Renal cortex interstitium (tissue), 11 donors: ENCODE measurements at regions not wholly inside any gene's neighbourhood (a gene's known extent, or its start where the extent isn't known, plus 50 kb on each side); places are given as distances from the start of the nearest gene placed in this dataset.
"Not testable (repeated sequence)": the region's sequence is repeated elsewhere in the genome, so short reads cannot be mapped to it uniquely, and the experiment has no call there.

ENCODE experiments used
- DNase-seq, 11 donors: peaks; one replicate each; pipeline ENCODE4 v3.0.0-alpha.2; 2013; ENCODE audit warnings: low read depth in 9 of 11, low spot score in 4 of 11; ENCODE audit errors: extremely low read depth in 1 of 11

GRCh38 chr1:38207906-38208305, 161.3 kb upstream of the POU3F1 start:
- no peak for DNase-seq

GRCh38 chr1:38207275-38207674, 160.7 kb upstream of the POU3F1 start:
- DNase-seq, result no peak

DNA sequence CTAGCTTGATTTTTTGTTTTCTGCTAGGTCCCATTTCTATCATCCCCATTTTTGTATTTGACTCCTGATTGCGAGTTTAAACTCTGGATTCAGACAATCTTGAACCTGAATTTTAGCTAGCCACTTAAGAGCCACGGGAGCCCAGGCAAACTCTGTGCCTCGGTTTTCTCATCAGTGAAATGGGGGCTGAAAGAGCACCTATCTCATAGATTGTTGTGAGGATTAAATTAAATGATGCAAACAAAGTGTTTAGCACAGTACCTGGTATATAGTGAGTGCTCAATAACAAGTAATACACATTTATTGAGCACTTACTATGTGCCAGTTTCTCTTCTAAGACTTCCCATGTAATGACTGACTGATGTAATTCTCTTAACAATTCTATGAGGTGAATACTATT, 158.1 kb upstream of the POU3F1 start:
- no peak for DNase-seq

DNA sequence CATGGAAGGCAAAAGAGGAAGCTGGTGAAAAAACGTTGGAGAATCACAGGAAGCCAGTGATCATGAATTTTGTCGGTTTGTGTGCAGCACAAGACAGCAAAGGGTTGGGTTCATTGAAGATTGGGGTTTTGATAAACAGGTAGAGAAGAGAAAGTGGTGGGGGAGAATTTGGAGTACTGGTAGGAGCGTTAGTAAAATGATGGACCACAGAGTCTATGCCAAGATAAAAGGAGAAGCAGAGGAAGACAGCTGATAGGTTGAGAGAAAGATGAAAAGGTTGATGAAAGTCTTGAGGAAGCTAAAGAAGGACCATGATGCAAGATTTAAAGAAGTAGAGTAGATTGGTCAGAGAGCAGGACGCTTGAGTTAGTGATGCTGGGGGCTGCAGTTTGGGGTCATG, 156.8 kb upstream of the POU3F1 start:
- DNase-seq, result no peak

GRCh38 chr1:38201431-38201830, 154.8 kb upstream of the POU3F1 start:
- DNase-seq, result no peak

- DNase-seq, result no peak
Observed at GRCh38 chr1:38198621-38199020, 152.0 kb upstream of the POU3F1 start.

DNA sequence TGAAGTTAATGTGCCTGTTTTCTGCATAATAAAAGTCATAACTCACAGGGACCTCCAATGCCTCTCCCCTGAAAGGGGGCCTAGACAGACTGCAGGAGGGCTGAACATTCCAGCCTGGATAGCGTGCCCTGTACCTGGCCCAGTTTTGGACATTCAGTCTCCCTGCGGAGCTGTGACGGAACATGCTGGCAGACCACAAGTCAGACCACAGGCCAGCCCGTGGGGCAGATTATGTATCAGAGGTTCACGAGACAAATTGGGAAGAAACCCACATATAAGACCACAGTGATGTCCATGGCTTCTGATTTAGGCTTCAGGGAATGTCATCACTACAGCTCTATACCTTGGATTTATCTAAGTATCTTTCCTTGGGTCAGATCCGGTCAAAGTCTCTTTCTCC, 151.5 kb upstream of the POU3F1 start:
- DNase-seq, result no peak

DNA sequence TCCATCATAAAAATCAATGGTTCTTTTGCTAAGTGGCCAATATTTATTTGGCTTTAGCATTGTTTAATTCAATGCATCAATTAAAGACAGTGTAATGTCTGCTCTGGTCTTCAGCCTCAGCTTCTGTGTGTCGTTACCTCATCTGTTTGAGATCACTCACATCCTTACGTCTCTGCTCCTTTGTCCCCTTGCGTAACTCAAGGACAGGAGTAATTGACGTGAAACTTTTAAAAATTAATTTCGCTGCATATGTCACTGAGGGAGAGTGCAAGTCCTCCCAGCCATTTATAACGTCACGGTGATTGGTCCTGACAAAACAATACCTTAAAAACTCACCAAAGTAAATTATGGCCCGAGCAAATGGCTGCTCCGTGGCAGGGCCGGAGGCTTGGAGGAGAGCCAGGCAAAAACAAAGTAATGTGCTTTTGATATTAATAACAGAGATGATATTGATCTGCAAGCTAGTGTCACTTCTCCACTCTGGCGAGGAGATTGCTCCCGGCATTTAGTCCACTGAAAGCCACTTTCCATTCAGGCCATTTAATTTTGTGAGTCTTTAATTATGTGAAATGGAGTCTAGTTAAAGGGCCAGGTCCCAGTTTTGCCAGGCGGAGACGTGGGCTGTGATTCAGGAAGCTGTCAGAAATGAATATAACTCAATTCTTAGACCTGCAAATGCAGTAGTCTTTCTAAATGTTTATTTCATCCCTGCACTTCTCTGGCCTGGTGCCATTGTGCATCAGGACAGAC, 150.9 kb upstream of the POU3F1 start:
- no peak for DNase-seq

DNA sequence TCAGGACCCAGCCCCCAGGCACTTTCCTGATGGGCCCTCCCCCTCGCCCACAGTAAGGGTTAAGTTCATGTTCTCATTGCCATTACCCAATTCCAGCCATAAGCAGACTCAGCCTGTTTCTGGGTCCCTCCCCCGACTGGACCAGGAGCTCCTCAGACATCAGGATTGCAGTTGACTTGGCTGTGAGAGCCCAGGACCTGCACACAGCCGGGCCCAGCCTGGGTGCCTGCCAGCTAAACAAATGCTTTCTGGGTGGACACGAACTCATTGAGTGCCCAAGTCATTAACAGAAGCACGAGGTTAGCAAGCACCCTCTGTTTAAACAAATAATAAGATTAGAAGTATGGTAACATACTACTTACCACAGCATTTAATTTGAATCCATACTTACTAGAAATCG, 147.9 kb upstream of the POU3F1 start:
- no peak for DNase-seq

GRCh38 chr1:38193040-38193439, 146.4 kb upstream of the POU3F1 start:
- no peak for DNase-seq

DNA sequence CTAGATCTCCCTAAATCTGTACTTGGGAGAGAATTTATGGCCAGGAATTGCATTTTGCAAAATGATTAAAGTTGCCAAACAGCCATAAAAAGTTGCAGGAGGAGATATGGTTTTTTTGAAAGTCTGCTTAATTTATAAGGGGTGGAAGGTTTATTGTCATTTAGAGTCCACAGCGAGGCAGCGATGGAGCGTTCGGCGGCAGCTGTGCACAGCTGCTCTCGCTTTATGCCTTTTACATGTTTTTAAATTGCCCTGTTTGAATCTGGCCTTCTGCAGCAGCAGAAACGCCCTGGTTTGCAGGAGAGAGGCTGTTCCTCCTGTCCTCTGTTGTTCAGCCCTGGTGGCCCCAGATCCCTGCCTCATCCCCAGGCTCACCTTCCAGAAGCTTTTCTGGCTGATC, 144.9 kb upstream of the POU3F1 start:
- DNase-seq, result peak; percentile 54 to 80 (median 72)

- DNase-seq, result no peak
Observed at GRCh38 chr1:38190983-38191382, 144.4 kb upstream of the POU3F1 start.

DNA sequence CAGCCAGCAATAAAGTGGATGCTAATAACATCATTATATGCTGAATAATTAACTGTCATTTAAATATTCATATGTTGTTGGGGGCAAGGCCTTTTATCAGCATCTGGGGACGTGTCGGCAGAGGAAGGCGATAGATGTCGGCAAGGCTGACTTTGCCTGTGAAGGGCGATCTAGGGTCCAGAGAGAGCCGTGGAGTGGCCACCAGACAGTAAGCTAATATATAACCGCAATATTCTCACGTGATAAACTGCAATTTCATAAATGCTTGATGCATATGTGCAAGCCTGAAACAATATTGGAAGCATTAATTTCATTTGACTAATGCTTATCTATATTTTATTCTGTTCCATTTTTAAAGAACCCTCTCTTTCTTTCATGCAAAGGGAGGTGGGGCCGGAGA, 141.0 kb upstream of the POU3F1 start:
- DNase-seq, result no peak

- DNase-seq, result no peak
Observed at GRCh38 chr1:38186566-38186965, 140.0 kb upstream of the POU3F1 start.

GRCh38 chr1:38185913-38186312, 139.3 kb upstream of the POU3F1 start:
- DNase-seq, result no peak

GRCh38 chr1:38183747-38184146, 137.2 kb upstream of the POU3F1 start:
- DNase-seq, result no peak

DNA sequence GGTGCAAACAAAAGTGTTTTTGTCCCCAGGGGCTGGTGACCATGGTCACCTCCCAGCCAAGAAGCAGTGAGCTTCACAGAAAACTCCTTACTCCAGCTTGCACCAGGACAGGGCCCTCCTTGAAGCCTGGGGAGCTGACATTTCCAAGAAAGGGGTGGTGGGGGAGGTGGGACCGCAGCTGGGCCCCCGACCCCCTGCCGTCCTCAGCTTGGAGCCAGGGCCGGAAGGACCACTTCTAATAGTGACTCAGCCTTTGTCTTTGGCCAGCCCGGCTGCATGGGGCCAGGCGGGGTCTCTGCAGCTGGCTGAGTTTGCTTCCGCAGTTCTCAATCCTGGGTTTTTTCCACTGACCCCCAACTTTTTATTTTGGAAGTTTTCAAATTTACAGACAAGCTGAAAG, 136.5 kb upstream of the POU3F1 start:
- DNase-seq, result no peak

- DNase-seq, result not testable (repeated sequence)
Observed at GRCh38 chr1:38180388-38180787, 133.8 kb upstream of the POU3F1 start.

DNA sequence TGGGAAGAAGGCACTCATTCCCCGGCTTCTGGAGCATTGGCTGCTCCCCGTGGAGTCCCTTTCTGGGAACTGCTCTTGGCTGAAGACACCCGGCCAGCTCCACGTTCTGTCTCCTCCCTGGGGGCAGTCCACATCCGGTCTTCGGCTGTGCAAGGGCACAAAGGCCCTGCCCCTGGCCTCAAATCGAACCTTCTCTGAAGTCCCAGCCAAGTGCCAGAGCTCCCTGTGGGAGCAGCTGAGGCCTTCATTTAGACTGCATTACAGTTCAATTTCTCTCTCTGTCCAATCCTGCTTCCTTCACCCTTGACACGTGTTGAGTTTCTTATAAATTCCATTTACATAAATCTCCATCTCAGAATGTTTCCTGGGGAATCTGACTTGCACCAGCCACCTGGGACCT, 132.9 kb upstream of the POU3F1 start:
- DNase-seq, result no peak

- no peak for DNase-seq
Observed at GRCh38 chr1:38178216-38178615, 131.6 kb upstream of the POU3F1 start.

GRCh38 chr1:38175121-38175520, 128.5 kb upstream of the POU3F1 start:
- DNase-seq, result no peak
